HG02884 (cell line): ENCODE measurements at regions not wholly inside any gene's neighbourhood (a gene's known extent, or its start where the extent isn't known, plus 50 kb on each side); places are given as distances from the start of the nearest gene placed in this dataset.
"Not testable (repeated sequence)": the region's sequence is repeated elsewhere in the genome, so short reads cannot be mapped to it uniquely, and the experiment has no call there.

Experiments
- ATAC-seq: cut with Tn5 transposase; IDR thresholded peaks from one replicate; pipeline ENCODE4 v1.9.1; 2021; ENCODE audit warnings: mild to moderate bottlenecking, moderate library complexity; ENCODE audit not compliant: unreplicated experiment

- no peak for ATAC-seq
Measured at GRCh38 chr1:191699343-191699742, 458.9 kb upstream of the RGS18 start.

- no peak for ATAC-seq
Measured at GRCh38 chr1:191700922-191701321, 457.3 kb upstream of the RGS18 start.

- ATAC-seq = no peak
Measured at GRCh38 chr1:191702124-191702523, 456.1 kb upstream of the RGS18 start.

- ATAC-seq = no peak
Measured at GRCh38 chr1:191707288-191707687, 451.0 kb upstream of the RGS18 start.

GRCh38 chr1:191709215-191709614 is 449.0 kb upstream of the RGS18 start:
- ATAC-seq = no peak

GRCh38 chr1:191711961-191712360 is 446.3 kb upstream of the RGS18 start:
- ATAC-seq = no peak

- no peak for ATAC-seq
Measured at GRCh38 chr1:191714845-191715244, 443.4 kb upstream of the RGS18 start.

- ATAC-seq = no peak
Measured at GRCh38 chr1:191729742-191730141, 428.5 kb upstream of the RGS18 start.

GRCh38 chr1:191731608-191732302 is 426.5 kb upstream of the RGS18 start:
- not testable (repeated sequence) for ATAC-seq

GRCh38 chr1:191734321-191734720 is 423.9 kb upstream of the RGS18 start:
- ATAC-seq = no peak

- ATAC-seq = no peak
Measured at GRCh38 chr1:191739544-191739943, 418.7 kb upstream of the RGS18 start.

GRCh38 chr1:191752342-191752741 is 405.9 kb upstream of the RGS18 start:
- ATAC-seq = no peak

- ATAC-seq = no peak
Measured at GRCh38 chr1:191760016-191760415, 398.2 kb upstream of the RGS18 start.

- ATAC-seq = no peak
Measured at GRCh38 chr1:191788551-191788950, 369.7 kb upstream of the RGS18 start.

- ATAC-seq = no peak
Measured at GRCh38 chr1:191798178-191798577, 360.1 kb upstream of the RGS18 start.

- ATAC-seq = no peak
Measured at GRCh38 chr1:191804311-191804710, 354.0 kb upstream of the RGS18 start.

- ATAC-seq = not testable (repeated sequence)
Measured at GRCh38 chr1:191813593-191813992, 344.7 kb upstream of the RGS18 start.

GRCh38 chr1:191818198-191818597 is 340.1 kb upstream of the RGS18 start:
- ATAC-seq = no peak

- no peak for ATAC-seq
Measured at GRCh38 chr1:191831572-191831971, 326.7 kb upstream of the RGS18 start.

GRCh38 chr1:191839891-191840290 is 318.4 kb upstream of the RGS18 start:
- ATAC-seq = no peak

- no peak for ATAC-seq
Measured at GRCh38 chr1:191851799-191852595, 306.3 kb upstream of the RGS18 start.

GRCh38 chr1:191852907-191853306 is 305.4 kb upstream of the RGS18 start:
- no peak for ATAC-seq
